ENCODE measurements at regions not wholly inside any gene's neighbourhood (a gene's known extent, or its start where the extent isn't known, plus 50 kb on each side); places are given as distances from the start of the nearest gene placed in this dataset.

GRCh38 chr9:129484352-129485000 is 136.4 kb downstream of the C9orf50 start:
- Histone ChIP-seq H3K4me3 (replicated peaks in 1 of 3; ENCODE audit: insufficient read depth in 1 of 3, low read depth in 1 of 3, low read length in 3 of 3) (no peak overlapping the region), H3K79me2 (ENCODE audit: control insufficient read depth, insufficient read depth, low read length) (peaks cover under 1% of the 10 kb centered on the region), H3K4me1 (ENCODE audit: control insufficient read depth, extremely low read depth, insufficient read depth, low read length) (peaks cover 41% of the 10 kb centered on the region), H3K36me3 (ENCODE audit: control insufficient read depth in 2 of 2, extremely low read depth in 1 of 2, insufficient read depth in 2 of 2, low read length in 2 of 2) (no peaks in the 10 kb centered on the region), H3K27me3 (ENCODE audit: control insufficient read depth in 2 of 2, insufficient read depth in 2 of 2, low read length in 2 of 2) (no peaks in the 10 kb centered on the region), H3K9me1 (replicated peaks; ENCODE audit: control insufficient read depth, extremely low read depth, insufficient read depth, low read length) (no peaks in the 10 kb centered on the region), H3K27ac (ENCODE audit: insufficient read depth, low read depth, low read length) (no peak overlapping the region), H3K4me2 (ENCODE audit: insufficient read depth, low read length) (no peak overlapping the region), H2AFZ (ENCODE audit: low read depth, low read length) (no peak overlapping the region), H3K9me3 (replicated peaks; ENCODE audit: control insufficient read depth, insufficient read depth, low read length) (no peaks in the 10 kb centered on the region), H4K20me1 (replicated peaks; ENCODE audit: control insufficient read depth, extremely low read depth, insufficient read depth, low read length) (no peaks in the 10 kb centered on the region), H3K9ac (replicated peaks; ENCODE audit: extremely low read depth, insufficient read depth, low read length) (peak overlapping the region; percentile 84)
- FAIRE-seq (no peak), DNase-seq (ENCODE audit: low read depth, low spot score) (no peak)
- ChIA-PET POLR2A (interaction anchor here (1.6 to 2.1 kb wide), 2 partner anchors 12 to 306 kb away, joined by 7 to 8 read pairs; partner anchors contain the start of gene IER5L), CTCF (interaction anchor here (0.8 to 3.1 kb wide), 9 partner anchors 12 to 353 kb away, joined by 3 to 28 read pairs (median 6); no protein-coding TSS in a partner anchor)
- BruUV-seq (replicated peaks), result no TSS peak
- TF ChIP-seq MAX (IDR thresholded peaks at IDR 0.05; ENCODE audit: insufficient read depth, insufficient read length) (no peak), MYC (IDR thresholded peaks at IDR 0.05; ENCODE audit: low read depth, low read length) (no peak), POLR2A (IDR thresholded peaks at IDR 0.05; ENCODE audit: low read depth, low read length) (no peak), FOS (IDR thresholded peaks at IDR 0.05; ENCODE audit: borderline replicate concordance, insufficient read depth, low read length) (no peak), JUN (IDR thresholded peaks at IDR 0.05; ENCODE audit: borderline replicate concordance, insufficient read depth, insufficient read length, low read depth) (no peak), POLR2AphosphoS5 (IDR thresholded peaks at IDR 0.05; ENCODE audit: insufficient read depth, low read depth, low read length) (no peak), GATA2 (IDR thresholded peaks at IDR 0.05; ENCODE audit: insufficient read depth, insufficient read length, low read depth, low read length) (no peak), EZH2 (IDR thresholded peaks at IDR 0.05; ENCODE audit: borderline replicate concordance, low read depth, low read length, severe bottlenecking) (no peak)
- TF ChIP-seq, protein P1, sequence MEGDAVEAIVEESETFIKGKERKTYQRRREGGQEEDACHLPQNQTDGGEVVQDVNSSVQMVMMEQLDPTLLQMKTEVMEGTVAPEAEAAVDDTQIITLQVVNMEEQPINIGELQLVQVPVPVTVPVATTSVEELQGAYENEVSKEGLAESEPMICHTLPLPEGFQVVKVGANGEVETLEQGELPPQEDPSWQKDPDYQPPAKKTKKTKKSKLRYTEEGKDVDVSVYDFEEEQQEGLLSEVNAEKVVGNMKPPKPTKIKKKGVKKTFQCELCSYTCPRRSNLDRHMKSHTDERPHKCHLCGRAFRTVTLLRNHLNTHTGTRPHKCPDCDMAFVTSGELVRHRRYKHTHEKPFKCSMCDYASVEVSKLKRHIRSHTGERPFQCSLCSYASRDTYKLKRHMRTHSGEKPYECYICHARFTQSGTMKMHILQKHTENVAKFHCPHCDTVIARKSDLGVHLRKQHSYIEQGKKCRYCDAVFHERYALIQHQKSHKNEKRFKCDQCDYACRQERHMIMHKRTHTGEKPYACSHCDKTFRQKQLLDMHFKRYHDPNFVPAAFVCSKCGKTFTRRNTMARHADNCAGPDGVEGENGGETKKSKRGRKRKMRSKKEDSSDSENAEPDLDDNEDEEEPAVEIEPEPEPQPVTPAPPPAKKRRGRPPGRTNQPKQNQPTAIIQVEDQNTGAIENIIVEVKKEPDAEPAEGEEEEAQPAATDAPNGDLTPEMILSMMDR (IDR thresholded peaks at IDR 0.05; ENCODE audit: extremely low read depth in 1 of 2, insufficient read depth in 1 of 2, low read depth in 1 of 2, low read length in 2 of 2), result no peak
- intact Hi-C loops (cut with micrococcal nuclease) (no loop called here), dilution Hi-C loops (cut with MboI; ENCODE audit: extremely low pct_ligation_motif_present, low sequenced_read_pairs) (no loop called here)

All from endothelial cell of umbilical vein (primary cell).